Hepatocyte (in vitro differentiated cells): ENCODE measurements at regions not wholly inside any gene's neighbourhood (a gene's known extent, or its start where the extent isn't known, plus 50 kb on each side); places are given as distances from the start of the nearest gene placed in this dataset.

ENCODE experiments used
- EZH2 ChIP-seq: fragments of 200-600 bp; sonication (generic); IDR thresholded peaks from 2 replicates; pipeline ENCODE4 v1.6.1; 2016; ENCODE audit warnings: antibody characterized with exemption, mild to moderate bottlenecking, borderline replicate concordance
- TF ChIP-seq, protein P1 (sequence below): fragments of 200-600 bp; sonication (generic); IDR thresholded peaks from 2 replicates; pipeline ENCODE4 v1.5.1; 2016; ENCODE audit warnings: antibody characterized with exemption, mild to moderate bottlenecking; ENCODE audit not compliant: poor library complexity

DNA sequence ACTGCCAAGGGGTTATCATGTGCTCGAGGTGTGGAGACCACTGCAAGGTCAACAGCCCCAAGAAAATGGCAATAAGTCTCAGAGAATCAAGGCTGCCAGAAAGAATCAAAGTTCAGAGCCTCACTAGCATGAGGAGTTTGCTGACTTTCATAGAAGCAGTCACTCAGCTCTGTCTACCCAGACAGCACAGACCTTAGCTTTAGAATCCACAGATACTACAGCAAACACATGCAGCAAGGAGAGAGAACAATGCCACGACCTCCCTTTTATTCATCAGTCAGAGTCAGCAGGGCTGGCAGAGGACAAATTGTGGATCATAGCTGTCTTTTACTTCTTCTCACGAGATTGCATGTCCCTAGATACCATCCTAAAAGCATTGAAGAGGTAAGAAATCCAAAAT, 121.3 kb downstream of the MBL2 start:
- TF ChIP-seq, protein P1, sequence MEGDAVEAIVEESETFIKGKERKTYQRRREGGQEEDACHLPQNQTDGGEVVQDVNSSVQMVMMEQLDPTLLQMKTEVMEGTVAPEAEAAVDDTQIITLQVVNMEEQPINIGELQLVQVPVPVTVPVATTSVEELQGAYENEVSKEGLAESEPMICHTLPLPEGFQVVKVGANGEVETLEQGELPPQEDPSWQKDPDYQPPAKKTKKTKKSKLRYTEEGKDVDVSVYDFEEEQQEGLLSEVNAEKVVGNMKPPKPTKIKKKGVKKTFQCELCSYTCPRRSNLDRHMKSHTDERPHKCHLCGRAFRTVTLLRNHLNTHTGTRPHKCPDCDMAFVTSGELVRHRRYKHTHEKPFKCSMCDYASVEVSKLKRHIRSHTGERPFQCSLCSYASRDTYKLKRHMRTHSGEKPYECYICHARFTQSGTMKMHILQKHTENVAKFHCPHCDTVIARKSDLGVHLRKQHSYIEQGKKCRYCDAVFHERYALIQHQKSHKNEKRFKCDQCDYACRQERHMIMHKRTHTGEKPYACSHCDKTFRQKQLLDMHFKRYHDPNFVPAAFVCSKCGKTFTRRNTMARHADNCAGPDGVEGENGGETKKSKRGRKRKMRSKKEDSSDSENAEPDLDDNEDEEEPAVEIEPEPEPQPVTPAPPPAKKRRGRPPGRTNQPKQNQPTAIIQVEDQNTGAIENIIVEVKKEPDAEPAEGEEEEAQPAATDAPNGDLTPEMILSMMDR: no peak
- TF ChIP-seq EZH2: no peak
